HG03342 (cell line): ENCODE measurements at regions not wholly inside any gene's neighbourhood (a gene's known extent, or its start where the extent isn't known, plus 50 kb on each side); places are given as distances from the start of the nearest gene placed in this dataset.
"Not testable (repeated sequence)": the region's sequence is repeated elsewhere in the genome, so short reads cannot be mapped to it uniquely, and the experiment has no call there.

Source experiments
- ATAC-seq: cut with Tn5 transposase; IDR thresholded peaks from one replicate; pipeline ENCODE4 v1.9.1; 2021; ENCODE audit warnings: mild to moderate bottlenecking, moderate library complexity; ENCODE audit not compliant: unreplicated experiment

DNA sequence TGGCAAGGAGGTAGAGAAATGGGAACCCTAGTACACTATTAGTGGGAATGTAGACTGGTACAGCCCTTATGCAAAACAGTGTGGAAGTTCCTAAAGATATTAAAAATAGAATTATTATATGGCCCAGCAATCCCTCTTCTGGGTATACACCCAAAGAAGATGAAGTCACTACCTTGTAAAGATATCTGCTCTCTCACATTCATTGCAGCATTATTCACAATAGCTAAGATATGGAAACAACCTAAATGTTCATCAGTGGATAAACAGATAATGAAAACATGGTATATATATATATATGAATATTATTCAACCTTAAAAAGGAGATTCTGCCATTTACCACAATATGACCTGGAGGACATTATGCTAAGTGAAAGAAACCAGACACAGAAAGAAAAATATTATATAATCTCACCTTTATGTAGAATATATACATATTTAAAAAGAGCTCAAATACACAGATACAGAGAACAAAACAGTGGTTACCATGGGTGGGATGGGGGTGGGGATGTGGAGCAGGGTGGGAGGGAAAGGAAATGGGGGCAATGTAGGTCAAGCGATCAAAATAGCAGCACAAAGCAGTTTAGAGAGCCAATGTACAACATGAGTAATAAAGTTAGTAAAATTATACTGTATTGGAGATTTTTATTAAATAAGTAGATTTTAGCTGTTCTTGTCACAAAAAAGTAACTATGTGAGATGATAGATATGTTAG is 138.6 kb downstream of the SPRY1 start:
- ATAC-seq = no peak

DNA sequence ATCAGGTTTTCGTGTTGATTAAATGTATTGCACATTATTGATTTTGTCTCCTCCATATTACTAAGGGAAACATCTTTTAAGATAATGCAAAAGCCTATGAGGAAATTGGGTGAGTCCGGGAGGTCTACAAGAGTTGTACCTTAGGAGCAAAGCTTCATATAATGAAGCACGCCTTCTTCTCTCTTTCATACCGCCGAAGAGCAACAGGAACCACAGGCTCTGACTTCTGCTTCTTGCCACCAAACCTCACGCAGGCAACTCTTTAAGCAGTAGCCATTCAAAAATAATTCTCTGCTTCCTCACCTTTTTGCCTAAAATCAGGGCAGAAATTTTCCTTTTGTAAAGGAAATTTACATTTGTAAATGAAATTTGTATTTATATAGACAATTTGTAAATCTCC is 139.6 kb downstream of the SPRY1 start:
- ATAC-seq = no peak

DNA sequence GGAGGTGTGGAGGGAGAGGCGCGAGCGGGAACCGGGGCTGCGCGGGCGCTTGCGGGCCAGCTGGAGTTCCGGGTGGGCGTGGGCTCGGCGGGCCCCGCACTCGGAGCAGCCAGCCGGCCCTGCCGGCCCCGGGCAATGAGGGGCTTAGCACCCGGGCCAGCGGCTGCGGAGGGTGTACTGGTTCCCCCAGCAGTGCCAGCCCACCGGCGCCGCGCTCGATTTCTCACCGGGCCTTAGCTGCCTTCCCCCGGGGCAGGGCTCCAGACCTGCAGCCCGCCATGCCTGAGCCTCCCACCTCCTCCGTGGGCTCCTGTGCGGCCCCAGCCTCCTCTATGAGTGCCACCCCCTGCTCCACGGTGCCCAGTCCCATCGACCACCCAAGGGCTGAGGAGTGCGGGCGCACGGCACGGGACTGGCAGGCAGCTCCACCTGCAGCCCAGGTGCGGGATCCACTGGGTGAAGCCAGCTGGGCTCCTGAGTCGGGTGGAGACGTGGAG is 141.4 kb downstream of the SPRY1 start:
- not testable (repeated sequence) for ATAC-seq

DNA sequence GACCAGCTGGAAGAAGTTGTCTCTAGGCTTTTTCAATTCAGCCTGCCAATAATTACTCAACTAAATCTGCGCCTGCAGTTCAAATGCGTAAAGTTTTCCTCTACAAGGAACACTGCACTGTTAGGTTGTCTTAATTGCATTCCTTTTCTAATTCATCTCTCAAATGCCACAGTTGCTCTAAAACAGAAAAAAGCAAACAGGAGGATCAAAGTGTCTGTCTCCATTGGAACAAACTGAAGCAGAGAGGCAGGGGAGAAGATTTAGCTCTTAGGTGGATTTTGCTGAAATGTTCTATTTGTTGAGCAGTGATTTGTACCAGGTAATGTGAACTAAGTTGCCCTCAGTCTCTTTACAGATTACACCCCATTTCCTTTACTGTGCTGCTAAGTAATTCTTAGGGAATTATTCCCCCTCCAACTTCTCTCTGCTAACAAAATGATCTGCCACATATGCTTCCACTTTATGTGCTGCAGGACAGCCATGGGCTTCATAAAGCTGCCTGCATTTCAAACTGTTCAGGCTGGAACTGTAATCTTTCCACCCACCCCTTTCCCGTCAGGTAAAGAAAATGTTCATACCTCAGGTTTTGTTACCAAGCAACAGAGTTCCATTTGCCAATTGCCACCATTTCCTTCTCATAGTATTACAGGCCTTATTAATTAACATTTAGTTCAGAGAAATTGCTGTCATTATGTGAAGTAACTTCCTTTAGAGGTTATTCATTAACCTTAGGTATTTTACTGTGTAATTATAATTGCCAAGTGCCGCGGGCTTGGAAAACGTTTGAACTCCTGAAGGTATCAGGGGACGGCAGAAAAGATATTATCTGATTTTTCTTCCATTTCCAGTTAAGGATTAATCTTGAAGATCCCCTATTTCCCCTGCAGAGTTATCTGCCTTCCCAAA is 149.3 kb downstream of the SPRY1 start:
- ATAC-seq = no peak

DNA sequence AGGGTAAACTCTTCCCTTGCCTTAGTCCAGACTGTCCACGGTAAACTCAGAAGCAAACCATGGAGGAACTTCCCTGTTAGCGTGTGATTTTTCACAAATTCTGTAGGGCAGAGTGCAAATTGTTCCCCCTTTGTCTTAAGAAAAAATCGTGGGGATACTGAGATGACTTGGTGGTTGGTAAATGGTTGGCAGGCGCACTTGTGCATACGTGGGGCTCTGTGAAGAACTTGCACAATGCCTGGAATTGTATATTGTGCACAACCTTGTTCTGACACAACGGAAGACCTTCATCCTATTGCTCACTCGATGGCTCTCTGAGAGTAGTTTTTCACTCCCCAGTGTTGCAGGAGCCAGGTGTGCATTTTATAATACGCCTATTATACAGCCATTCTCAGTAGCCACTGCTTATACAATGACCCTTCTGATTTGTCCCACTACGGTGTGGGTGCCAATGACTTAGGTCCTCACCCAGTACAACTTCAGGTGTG is 150.0 kb downstream of the SPRY1 start:
- ATAC-seq = no peak

DNA sequence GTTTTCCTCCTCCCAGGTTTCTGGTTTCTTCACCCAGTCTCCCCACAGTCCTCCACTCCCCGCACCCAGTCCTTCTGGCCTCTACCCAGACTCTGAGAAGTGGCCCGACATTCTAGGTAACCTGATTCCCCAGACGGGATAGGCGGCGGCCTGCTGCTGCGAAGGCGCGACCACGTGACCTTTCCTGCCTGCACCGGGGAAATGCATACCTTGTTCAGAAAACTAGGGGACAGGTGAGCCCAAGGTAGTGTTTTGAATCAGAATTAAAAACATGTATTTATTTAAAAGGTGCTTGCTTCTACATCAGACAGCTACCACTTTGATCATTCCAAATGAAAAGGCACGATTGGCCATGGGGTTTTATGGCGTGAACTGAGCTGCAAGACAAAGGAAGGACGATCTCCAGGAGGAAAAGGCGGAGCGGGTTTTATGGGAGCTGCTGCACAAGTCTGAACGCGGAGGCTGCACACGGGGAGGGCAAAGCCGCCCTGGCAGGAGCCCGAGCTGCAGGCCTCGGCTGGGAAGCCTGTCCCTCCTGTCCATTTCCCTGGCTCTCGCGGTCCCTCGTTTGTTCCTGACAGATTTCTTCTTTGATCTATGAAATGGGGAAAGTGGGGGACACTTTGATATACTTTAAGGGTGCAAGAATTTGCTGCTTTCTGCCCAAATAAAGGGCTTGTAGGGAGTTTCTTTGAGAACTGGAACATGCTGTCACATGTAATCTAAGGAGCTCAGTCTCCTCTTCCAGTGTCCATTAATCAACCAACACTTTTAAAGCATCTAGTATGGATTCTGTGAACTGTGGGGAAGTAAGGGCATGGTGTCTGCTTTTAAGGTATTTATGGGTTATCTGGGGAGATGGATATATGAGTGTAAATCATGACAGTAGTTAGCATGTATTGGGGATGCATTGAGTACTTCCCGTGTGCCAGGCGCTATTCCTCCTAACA is 150.9 kb downstream of the SPRY1 start:
- no peak for ATAC-seq

DNA sequence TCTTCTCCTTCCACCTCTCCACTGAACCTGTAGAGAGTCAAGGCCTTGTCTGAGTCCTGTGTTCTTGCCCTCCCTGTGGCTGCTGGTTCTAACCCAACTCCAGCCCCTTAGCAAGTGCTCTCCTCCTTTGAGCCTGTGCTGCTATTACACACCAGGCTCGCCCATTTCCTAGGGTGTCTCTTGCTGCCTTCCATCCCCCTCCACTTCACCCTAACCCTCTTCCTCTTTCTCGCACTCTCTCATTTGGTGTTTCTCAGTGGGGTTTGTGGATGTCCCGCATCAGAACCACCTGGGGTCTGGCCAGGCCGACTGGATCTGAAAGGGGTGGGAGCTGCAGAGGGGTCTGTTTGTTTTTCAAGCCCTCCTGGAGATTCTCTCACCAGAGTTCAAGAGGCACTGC is 156.7 kb downstream of the SPRY1 start:
- ATAC-seq = no peak

DNA sequence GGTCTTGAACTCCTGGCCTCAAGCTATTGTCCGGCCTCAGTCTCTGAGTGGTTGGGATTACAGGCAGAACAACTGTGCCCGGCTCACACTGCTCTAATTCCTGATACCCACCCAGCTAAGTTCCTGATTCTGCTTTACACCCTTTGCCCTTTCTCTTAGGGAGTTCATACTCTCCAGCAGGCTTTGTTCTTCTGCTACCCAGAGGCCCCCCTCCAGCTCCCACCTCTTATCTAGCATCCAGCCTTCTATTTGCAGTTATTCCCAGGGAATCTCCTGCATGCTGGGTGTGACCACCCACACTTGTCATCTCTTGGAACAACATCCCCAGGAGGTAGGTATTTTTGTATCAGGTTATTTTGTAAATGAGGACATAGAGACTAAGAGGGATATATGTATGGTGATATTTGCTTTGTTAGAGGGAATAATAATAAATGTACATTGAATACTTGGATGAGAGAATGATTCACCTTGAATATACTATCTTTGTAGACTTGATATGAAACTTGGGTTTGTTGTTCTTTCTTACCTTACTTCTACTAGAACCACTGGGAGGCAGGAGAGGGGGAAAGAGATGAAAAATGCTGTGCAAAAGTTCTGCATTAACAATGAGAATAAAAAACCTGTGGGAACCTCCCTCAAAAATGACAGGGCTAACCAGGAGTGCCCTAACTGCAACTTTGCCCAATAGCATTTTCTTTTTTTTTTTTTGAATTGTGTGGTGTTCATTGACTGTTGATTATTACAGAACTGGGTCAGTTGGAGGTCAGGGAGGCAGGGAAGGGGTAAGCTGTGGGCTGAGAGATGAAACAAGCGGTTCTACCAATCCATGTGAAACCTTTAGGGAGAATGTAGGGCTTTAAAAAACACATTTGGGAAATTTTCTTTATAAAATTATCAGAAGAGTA is 157.4 kb downstream of the SPRY1 start:
- ATAC-seq = no peak

DNA sequence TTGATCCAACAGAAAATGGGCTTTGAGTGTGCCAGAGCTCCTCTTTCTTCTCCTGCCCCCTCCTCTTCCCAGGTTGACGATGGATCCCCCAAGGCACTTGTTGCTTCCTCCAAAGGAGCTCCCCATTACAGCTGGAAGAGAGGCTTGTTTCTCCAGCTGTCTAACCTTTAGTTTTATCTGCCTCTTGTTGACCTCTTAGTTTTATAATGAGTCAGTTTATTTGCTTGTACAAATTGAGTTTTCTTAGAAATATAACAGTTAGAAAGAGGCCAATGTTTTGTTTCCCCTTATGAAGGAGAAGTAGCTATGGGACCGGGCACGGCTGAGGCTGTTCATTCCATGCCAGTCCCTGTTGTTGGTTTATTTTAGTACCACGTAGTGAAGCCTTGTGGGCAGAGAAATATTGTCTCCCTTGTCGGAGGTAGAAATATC is 158.2 kb downstream of the SPRY1 start:
- no peak for ATAC-seq

DNA sequence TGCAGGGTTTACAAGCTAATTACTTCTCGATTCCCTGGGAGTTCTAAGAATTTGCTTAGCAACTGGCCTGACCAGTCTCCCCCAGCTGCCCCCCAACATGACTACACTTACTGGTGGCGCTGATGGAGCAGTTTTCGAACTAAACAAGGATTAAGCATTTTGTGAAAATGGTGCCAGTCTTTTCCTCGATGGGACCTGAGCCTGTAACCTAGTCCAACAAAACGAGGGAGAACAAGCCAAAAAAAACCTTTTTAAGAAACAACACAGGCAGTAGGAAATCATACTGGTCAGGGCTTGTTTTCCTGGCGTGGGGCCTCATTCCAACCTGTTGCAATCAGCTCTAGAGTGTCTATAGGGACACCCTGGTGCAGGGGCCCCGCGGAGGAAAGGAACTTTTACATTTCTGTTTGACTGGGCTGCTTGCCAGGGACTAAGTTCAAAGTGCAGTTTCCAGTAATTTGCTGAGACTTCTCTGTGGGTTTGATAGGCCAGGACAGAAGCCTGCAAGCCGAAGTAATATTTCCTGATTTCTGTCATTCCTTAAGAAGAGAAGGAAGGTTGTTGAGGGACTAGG is 158.7 kb downstream of the SPRY1 start:
- ATAC-seq = no peak

DNA sequence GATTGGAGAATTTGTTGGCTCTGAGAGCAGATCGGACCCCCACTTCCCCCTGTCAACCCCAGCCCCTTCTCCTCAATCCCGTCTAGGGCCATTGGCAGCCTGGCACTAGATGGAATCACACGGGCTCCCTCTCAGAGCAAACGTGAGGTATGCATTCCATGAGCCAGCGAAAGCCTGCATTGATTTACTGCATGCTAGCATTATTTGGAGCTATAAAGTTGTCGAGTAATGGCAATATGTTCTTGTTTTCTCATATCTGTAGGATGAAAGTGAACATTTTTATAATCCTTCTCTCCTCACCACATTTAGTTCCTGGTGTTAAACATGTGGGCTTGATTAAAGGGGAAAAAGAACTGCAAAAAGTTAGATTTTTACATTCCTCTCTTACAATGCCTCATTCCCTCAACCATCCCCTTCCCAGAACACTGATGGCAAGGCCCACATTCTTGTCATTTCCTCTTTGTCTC is 159.2 kb downstream of the SPRY1 start:
- ATAC-seq = no peak

DNA sequence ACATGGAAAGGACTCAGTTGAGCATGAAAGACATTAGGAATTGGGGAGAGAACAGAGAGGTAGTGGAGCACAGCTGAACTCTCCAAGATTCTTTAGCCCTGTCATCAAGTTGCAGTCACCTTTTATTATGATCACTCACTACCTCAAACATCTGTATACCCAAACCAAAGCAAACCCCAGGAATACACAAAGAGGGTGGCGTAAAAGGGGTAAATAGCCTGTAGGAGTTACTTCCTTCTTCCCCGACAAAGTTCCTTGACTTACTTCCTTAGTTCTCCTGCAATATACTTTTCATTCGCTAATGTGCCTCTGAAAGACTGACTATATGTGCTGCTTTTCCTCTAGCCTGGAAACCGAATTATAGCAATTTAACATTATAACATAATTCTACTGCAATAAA is 159.9 kb downstream of the SPRY1 start:
- no peak for ATAC-seq

DNA sequence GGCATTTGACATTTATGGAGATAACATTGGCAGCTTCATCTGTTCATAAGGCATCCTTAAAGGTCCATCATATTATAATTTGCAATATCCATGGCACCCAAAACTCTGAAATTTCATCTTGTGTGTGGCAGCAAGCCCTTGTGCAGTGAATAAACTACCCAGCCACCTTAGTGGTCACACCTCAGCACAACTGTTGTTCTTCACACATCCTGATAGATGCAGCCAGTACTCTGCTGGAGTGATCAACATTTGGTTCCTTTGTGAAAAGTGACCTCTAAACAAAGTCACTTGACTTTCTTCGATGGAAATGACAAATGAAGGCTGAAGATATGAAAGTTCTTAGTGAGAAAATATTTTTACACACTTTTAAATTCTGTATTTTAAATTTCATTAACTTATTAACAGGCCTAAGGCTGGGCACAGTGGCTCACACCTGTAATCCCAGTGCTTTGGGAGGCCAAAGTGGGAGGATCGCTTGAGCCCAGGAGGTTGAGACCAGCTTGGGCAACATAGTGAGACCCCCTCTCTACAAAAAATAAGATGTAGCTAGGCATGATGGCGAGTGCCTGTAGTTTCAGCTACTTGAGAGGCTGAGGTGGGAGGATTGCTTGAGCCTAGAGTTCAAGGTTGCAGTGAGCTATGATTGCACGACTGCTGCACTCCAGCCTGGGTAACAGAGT is 161.4 kb downstream of the SPRY1 start:
- no peak for ATAC-seq

DNA sequence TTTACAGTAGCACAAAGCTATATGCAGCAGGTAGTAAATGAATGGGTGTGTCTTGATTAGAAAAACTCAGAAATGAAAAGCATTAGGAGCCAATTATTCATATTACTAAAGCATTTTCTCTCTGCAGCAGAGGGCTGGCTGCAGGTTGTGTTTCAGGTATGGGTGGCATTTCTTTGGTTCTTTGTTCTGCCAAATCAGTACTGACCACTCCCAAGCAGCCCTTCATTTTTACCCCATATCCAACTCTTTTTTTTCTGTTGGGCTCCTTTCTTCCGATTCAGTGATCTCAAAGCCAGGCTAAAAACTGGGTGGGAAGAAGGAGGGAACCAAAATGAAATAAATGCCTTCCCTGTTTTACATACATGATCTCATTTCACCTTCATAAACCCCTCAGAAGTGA is 162.3 kb downstream of the SPRY1 start:
- no peak for ATAC-seq

DNA sequence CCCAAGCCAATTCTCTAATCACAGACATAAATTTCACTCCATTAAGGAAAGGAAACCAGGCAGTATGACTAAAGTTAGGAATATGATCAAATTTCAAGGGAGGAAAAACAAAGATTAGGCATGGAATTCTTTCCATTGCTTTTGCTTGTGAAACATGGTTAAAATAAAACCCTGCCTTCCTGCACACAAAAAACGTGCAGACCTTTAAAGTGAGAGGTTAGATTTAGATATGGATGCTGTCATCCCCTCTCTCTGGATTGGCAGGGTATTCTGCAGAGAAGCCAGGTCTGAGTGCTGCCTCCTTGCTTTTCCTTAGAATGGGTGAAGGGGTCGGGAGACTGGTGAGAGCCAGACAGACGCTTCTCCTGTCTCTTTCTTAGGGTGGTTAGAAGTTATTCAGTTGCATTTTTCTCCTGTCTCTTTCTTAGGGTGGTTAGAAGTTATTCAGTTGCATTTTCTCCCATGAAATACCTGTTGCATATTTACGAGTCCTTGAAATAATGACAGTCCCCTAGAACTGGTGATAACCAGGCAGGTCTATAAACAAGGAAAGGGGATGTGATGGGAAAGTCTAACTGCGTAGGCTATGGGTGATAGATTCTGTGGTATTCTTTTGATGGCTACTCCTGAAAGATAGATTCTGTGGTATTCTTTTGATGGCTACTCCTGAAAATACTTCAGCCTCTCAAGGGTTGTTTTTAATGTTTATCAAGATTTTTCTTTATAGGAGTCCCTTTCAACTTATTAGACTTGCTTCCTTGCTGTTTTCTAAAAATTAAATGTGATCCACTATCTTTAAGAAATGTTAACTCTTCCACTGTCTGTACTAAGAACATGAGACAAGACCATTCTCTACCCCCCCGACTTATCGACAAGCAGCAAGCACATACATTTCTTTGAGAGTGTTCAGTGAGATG is 163.6 kb downstream of the SPRY1 start:
- no peak for ATAC-seq

DNA sequence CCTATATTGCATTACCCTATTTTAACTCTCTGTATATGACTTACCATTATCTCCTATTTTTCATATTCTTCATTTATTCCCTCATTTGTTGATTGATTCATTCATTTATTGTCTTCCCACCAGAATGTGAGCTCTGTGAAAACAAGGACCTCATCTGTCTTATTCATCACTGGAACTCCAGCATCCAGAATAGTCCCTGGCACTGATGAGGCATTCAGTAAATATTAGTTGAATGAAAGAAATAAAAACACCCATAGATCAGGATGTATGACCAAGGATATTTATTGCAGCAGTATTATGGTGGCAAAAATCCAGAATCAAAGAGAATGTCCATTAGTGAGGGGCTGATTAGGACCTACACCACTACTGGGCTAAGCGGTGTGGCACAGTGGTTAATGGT is 164.9 kb downstream of the SPRY1 start:
- ATAC-seq = no peak

DNA sequence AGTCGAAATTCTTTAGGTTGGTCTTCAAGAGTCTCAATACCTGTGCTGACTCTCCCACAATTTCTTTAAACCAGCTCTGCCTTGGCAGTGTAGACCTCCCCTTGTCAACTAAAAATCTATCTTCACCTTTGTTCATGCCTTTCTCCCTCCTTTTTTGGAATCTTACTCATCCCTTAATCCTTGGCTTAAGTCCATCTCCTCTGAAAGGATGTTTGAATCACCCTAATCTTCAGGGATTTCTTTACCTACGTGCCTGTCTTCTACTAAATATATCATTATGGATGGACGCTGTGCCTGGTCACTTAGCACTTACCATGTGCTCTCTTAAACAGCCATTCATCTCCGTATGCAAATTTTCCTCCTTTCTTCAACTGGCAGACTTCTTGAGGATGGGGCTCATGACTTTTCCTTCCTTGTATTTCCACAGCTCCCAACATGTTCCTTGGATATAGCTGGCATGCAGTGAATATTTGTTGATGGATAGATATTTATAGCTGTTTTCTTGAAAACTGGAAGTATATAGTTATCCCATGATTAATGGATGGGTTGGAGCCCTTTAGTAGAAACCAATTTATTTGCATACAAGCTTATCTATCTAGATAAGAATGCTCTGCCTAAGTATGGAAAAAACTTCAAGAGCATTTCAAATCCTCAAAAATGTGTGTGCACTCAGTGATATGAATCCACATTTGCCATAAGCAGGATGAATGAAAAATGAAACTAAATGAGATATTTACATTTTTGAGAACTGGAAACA is 166.6 kb downstream of the SPRY1 start:
- ATAC-seq = no peak
